IgD-negative memory B cell (primary cell): ENCODE measurements at regions not wholly inside any gene's neighbourhood (a gene's known extent, or its start where the extent isn't known, plus 50 kb on each side); places are given as distances from the start of the nearest gene placed in this dataset.

Experiments
- H3K27ac Mint-ChIP-seq, 3 donors: one replicate each; pipeline ENCODE4 v1.8.0; 2020 to 2022; ENCODE audit warnings: mild to moderate bottlenecking in 3 of 3, mixed read lengths in 3 of 3, moderate library complexity in 1 of 3
- H3K27me3 Mint-ChIP-seq: one replicate; pipeline ENCODE4 v1.8.0; 2021; ENCODE audit warnings: mixed read lengths
- H3K36me3 Mint-ChIP-seq: one replicate; pipeline ENCODE4 v1.8.0; 2020; ENCODE audit warnings: mild to moderate bottlenecking, mixed read lengths
- H3K4me1 Mint-ChIP-seq, 3 donors: one replicate each; pipeline ENCODE4 v1.8.0; 2020 to 2022; ENCODE audit warnings: mixed read lengths in 3 of 3, mild to moderate bottlenecking in 1 of 3
- H3K4me3 Mint-ChIP-seq, 4 donors: one replicate each; pipeline ENCODE4 v1.8.0; 2020 to 2022; ENCODE audit warnings: mild to moderate bottlenecking in 4 of 4, mixed read lengths in 4 of 4, moderate library complexity in 3 of 4
- H3K9me3 Mint-ChIP-seq, 3 donors: one replicate each; pipeline ENCODE4 v1.8.0; 2020 to 2021; ENCODE audit warnings: mixed read lengths in 3 of 3, mild to moderate bottlenecking in 1 of 3

- Mint-ChIP-seq H3K4me3 (no peak overlapping the region), H3K27ac (peak overlapping the region in 1 of 3 donors; percentile 51), H3K27me3 (no peaks in the 10 kb centered on the region), H3K4me1 (no peaks in the 10 kb centered on the region), H3K36me3 (no peaks in the 10 kb centered on the region), H3K9me3 (no peaks in the 10 kb centered on the region)
These were observed 290.0 kb upstream of the KAZN start for GRCh38 chr1:14308460-14308859.

- no peaks in the 10 kb centered on the region for H3K4me1 Mint-ChIP-seq
- no peaks in the 10 kb centered on the region for H3K36me3 Mint-ChIP-seq
- H3K27me3 Mint-ChIP-seq, result no peaks in the 10 kb centered on the region
- no peak overlapping the region for H3K4me3 Mint-ChIP-seq
- no peak overlapping the region for H3K27ac Mint-ChIP-seq
- H3K9me3 Mint-ChIP-seq, result peaks cover 0 to 4% (median 0%) of the 10 kb centered on the region in 3 donors
These were observed 288.5 kb upstream of the KAZN start for GRCh38 chr1:14309984-14310383.

- H3K4me3 Mint-ChIP-seq, result no peak overlapping the region
- no peak overlapping the region for H3K27ac Mint-ChIP-seq
- H3K4me1 Mint-ChIP-seq, result no peaks in the 10 kb centered on the region
- peaks cover 0 to 4% (median 0%) of the 10 kb centered on the region in 3 donors for H3K9me3 Mint-ChIP-seq
- no peaks in the 10 kb centered on the region for H3K27me3 Mint-ChIP-seq
- H3K36me3 Mint-ChIP-seq, result no peaks in the 10 kb centered on the region
These were observed 288.0 kb upstream of the KAZN start for GRCh38 chr1:14310476-14310875.

GRCh38 chr1:14313731-14314431 is 284.6 kb upstream of the KAZN start:
- H3K36me3 Mint-ChIP-seq, result no peaks in the 10 kb centered on the region
- H3K27me3 Mint-ChIP-seq, result no peaks in the 10 kb centered on the region
- no peaks in the 10 kb centered on the region for H3K4me1 Mint-ChIP-seq
- H3K4me3 Mint-ChIP-seq, result no peak overlapping the region
- H3K9me3 Mint-ChIP-seq, result peaks cover 0 to 4% (median 3%) of the 10 kb centered on the region in 3 donors
- H3K27ac Mint-ChIP-seq, result no peak overlapping the region

- Mint-ChIP-seq H3K27me3 (peaks cover 3% of the 10 kb centered on the region), H3K9me3 (peaks cover 3 to 10% (median 8%) of the 10 kb centered on the region in 3 donors)
These were observed 279.7 kb upstream of the KAZN start for GRCh38 chr1:14318830-14319229.

GRCh38 chr1:14320518-14320917 is 278.0 kb upstream of the KAZN start:
- Mint-ChIP-seq H3K27me3 (peaks cover 3% of the 10 kb centered on the region), H3K9me3 (peaks cover 3 to 8% (median 6%) of the 10 kb centered on the region in 3 donors), H3K4me3 (no peak overlapping the region), H3K27ac (no peak overlapping the region), H3K4me1 (no peaks in the 10 kb centered on the region), H3K36me3 (no peaks in the 10 kb centered on the region)

More at GRCh38 chr1:14318830-14319229, 279.7 kb upstream of the KAZN start:
- H3K4me3 Mint-ChIP-seq, result no peak overlapping the region
- H3K27ac Mint-ChIP-seq, result no peak overlapping the region
- H3K4me1 Mint-ChIP-seq, result no peaks in the 10 kb centered on the region
- no peaks in the 10 kb centered on the region for H3K36me3 Mint-ChIP-seq

- Mint-ChIP-seq H3K4me3 (no peak overlapping the region), H3K4me1 (no peaks in the 10 kb centered on the region)
These were observed 277.5 kb upstream of the KAZN start for GRCh38 chr1:14320986-14321385.

GRCh38 chr1:14321422-14321821 is 277.1 kb upstream of the KAZN start:
- Mint-ChIP-seq H3K36me3 (no peaks in the 10 kb centered on the region), H3K27ac (no peak overlapping the region), H3K4me3 (no peak overlapping the region), H3K27me3 (peaks cover 3% of the 10 kb centered on the region), H3K9me3 (peaks cover 3 to 8% (median 6%) of the 10 kb centered on the region in 3 donors), H3K4me1 (no peaks in the 10 kb centered on the region)

More at GRCh38 chr1:14320986-14321385, 277.5 kb upstream of the KAZN start:
- Mint-ChIP-seq H3K36me3 (no peaks in the 10 kb centered on the region), H3K27ac (no peak overlapping the region), H3K27me3 (peaks cover 3% of the 10 kb centered on the region), H3K9me3 (peaks cover 3 to 8% (median 6%) of the 10 kb centered on the region in 3 donors)

- peaks cover 6% of the 10 kb centered on the region for H3K27me3 Mint-ChIP-seq
- no peaks in the 10 kb centered on the region for H3K36me3 Mint-ChIP-seq
- H3K4me1 Mint-ChIP-seq, result no peaks in the 10 kb centered on the region
- H3K9me3 Mint-ChIP-seq, result peaks cover 4 to 6% (median 6%) of the 10 kb centered on the region in 3 donors
- no peak overlapping the region for H3K27ac Mint-ChIP-seq
- no peak overlapping the region for H3K4me3 Mint-ChIP-seq
These were observed 274.8 kb upstream of the KAZN start for GRCh38 chr1:14323568-14324247.

- H3K4me1 Mint-ChIP-seq, result no peaks in the 10 kb centered on the region
- no peak overlapping the region for H3K27ac Mint-ChIP-seq
- H3K27me3 Mint-ChIP-seq, result peaks cover 7% of the 10 kb centered on the region
- no peak overlapping the region for H3K4me3 Mint-ChIP-seq
- no peaks in the 10 kb centered on the region for H3K36me3 Mint-ChIP-seq
- peaks cover 5 to 8% (median 6%) of the 10 kb centered on the region in 3 donors for H3K9me3 Mint-ChIP-seq
These were observed 274.2 kb upstream of the KAZN start for GRCh38 chr1:14324248-14324630.

GRCh38 chr1:14326857-14327256 is 271.6 kb upstream of the KAZN start:
- H3K36me3 Mint-ChIP-seq, result no peaks in the 10 kb centered on the region
- H3K4me3 Mint-ChIP-seq, result no peak overlapping the region

GRCh38 chr1:14328685-14329084 is 269.8 kb upstream of the KAZN start:
- Mint-ChIP-seq H3K4me3 (no peak overlapping the region), H3K27ac (peak overlapping the region in 1 of 3 donors; percentile 49), H3K36me3 (peaks cover 3% of the 10 kb centered on the region), H3K27me3 (peaks cover 4% of the 10 kb centered on the region), H3K9me3 (peaks cover 0 to 3% (median 2%) of the 10 kb centered on the region in 3 donors), H3K4me1 (no peaks in the 10 kb centered on the region)

More at GRCh38 chr1:14326857-14327256, 271.6 kb upstream of the KAZN start:
- Mint-ChIP-seq H3K27me3 (peaks cover 5% of the 10 kb centered on the region), H3K27ac (no peak overlapping the region), H3K9me3 (peaks cover 5 to 8% (median 6%) of the 10 kb centered on the region in 3 donors), H3K4me1 (no peaks in the 10 kb centered on the region)

GRCh38 chr1:14332158-14332557 is 266.3 kb upstream of the KAZN start:
- H3K4me1 Mint-ChIP-seq, result peaks cover 0 to 2% (median 0%) of the 10 kb centered on the region in 3 donors
- peaks cover 6 to 12% (median 8%) of the 10 kb centered on the region in 3 donors for H3K9me3 Mint-ChIP-seq
- H3K36me3 Mint-ChIP-seq, result peaks cover 3% of the 10 kb centered on the region
- H3K27ac Mint-ChIP-seq, result no peak overlapping the region
- peaks cover 4% of the 10 kb centered on the region for H3K27me3 Mint-ChIP-seq
- no peak overlapping the region for H3K4me3 Mint-ChIP-seq

GRCh38 chr1:14334336-14335176 is 263.9 kb upstream of the KAZN start:
- H3K9me3 Mint-ChIP-seq, result peaks cover 5 to 9% (median 8%) of the 10 kb centered on the region in 3 donors
- H3K4me3 Mint-ChIP-seq, result peak overlapping the region in 1 of 4 donors; percentile 3
- no peak overlapping the region for H3K27ac Mint-ChIP-seq

GRCh38 chr1:14338509-14338908 is 260.0 kb upstream of the KAZN start:
- Mint-ChIP-seq H3K27ac (no peak overlapping the region), H3K36me3 (peaks cover under 1% of the 10 kb centered on the region), H3K4me3 (no peak overlapping the region), H3K4me1 (peaks cover 0 to 4% (median 0%) of the 10 kb centered on the region in 3 donors), H3K9me3 (peaks cover 5 to 9% (median 8%) of the 10 kb centered on the region in 3 donors), H3K27me3 (peaks cover 7% of the 10 kb centered on the region)

More at GRCh38 chr1:14334336-14335176, 263.9 kb upstream of the KAZN start:
- Mint-ChIP-seq H3K27me3 (no peaks in the 10 kb centered on the region), H3K36me3 (peaks cover 3% of the 10 kb centered on the region), H3K4me1 (peaks cover 0 to 2% (median 0%) of the 10 kb centered on the region in 3 donors)
